BLaER1 treated with 17β-estradiol and CSF1 and Interleukin-3, amounts not matched to agents 10 nM and 100 nM (cell line): ENCODE measurements at regions not wholly inside any gene's neighbourhood (a gene's known extent, or its start where the extent isn't known, plus 50 kb on each side); places are given as distances from the start of the nearest gene placed in this dataset.

Source experiments
- H3K27ac ChIP-seq, 11 experiments: shearing (Covaris generic); formaldehyde crosslinking; 2 replicates each; pipeline ENCODE4 v1.8.1; 2022
- H3K27me3 ChIP-seq, 11 experiments: shearing (Covaris generic); formaldehyde crosslinking; 2 replicates each; pipeline ENCODE4 v1.8.1; 2022
- H3K36me3 ChIP-seq, 11 experiments: shearing (Covaris generic); formaldehyde crosslinking; 2 replicates each; pipeline ENCODE4 v1.8.1; 2022
- H3K4me1 ChIP-seq, 10 experiments: shearing (Covaris generic); formaldehyde crosslinking; 2 replicates each; pipeline ENCODE4 v1.8.1; 2022
- H3K4me2 ChIP-seq, 11 experiments: shearing (Covaris generic); formaldehyde crosslinking; 2 replicates each; pipeline ENCODE4 v1.8.1; 2022
- H3K4me3 ChIP-seq, 10 experiments: shearing (Covaris generic); formaldehyde crosslinking; 2 replicates each; pipeline ENCODE4 v1.8.1; 2022
- H3K9ac ChIP-seq, 11 experiments: shearing (Covaris generic); formaldehyde crosslinking; 2 replicates each; pipeline ENCODE4 v1.8.1; 2022
- H3K9me3 ChIP-seq, 11 experiments: shearing (Covaris generic); formaldehyde crosslinking; replicated peaks in 1 of 11; 2 replicates each; pipeline ENCODE4 v1.8.1; 2022
- H4K20me1 ChIP-seq, 11 experiments: shearing (Covaris generic); formaldehyde crosslinking; 2 replicates each; pipeline ENCODE4 v1.8.1; 2022
- Cebpa-rat ChIP-seq, 11 experiments: shearing (Covaris generic); IDR thresholded peaks; 2 replicates each; pipeline ENCODE4 v1.8.1; 2022

- Histone ChIP-seq H3K27ac (peak overlapping the region in 5 of 11 experiments; percentile 63 to 74 (median 73); a peak in 10 of 22 replicates), H3K27me3 (no peaks in the 10 kb centered on the region), H4K20me1 (no peaks in the 10 kb centered on the region), H3K4me3 (no peak overlapping the region), H3K9me3 (peaks cover 0 to 11% (median 10%) of the 10 kb centered on the region in 11 experiments; a peak in 10 of 22 replicates), H3K4me2 (peak overlapping the region in 6 of 11 experiments; percentile 63 to 76 (median 67); a peak in 11 of 22 replicates), H3K36me3 (no peaks in the 10 kb centered on the region), H3K4me1 (peaks cover 0 to 59% (median 27%) of the 10 kb centered on the region in 10 experiments; a peak in 17 of 20 replicates), H3K9ac (no peak overlapping the region)
- no peak for TF ChIP-seq Cebpa-rat (IDR thresholded peaks at IDR 0.05)
Observed at GRCh38 chr4:128516301-128516969, 228.8 kb upstream of the PGRMC2 start.

DNA sequence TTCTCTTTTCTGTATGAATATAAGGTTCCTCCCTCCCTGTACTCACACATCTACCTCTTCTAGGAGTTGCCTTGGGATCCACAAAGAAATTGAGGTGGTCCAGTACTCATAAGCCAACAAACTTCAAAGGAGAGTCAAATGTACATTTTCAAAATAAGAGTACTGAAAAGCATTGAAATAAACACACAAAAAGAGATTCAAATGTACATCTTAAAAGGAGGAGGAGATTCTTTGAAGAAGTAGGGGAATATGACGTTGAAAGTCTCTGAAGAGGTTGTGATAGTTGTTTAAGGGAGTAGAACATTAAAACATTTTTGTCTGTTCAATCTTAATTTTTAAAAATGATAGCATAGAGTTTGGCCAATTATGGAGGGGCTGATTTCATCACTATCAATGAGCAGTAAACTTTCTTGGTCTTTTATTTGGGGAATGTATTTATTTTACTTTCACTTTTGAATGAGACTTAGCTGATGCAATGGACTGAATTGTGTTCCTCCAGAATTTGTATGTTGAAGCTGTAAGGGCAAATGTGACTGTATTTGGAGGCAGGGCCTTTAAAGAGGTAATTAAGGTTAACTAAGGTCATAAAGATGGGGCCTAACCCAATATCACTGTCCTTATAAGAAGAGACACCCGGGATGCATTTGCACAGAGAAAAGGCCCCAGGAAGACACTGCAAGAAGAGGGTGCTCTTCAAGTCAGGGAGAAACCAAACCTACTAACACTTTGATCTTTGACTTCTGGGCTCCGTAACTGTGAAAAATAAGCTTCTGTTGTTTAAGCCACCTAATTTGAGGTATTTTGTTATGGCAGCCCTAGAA, 226.3 kb upstream of the PGRMC2 start:
- Histone ChIP-seq H3K27ac (peak overlapping the region in 8 of 11 experiments; percentile 15 to 42 (median 20); a peak in 5 of 22 replicates), H4K20me1 (no peaks in the 10 kb centered on the region), H3K4me1 (peaks cover 0 to 45% (median 27%) of the 10 kb centered on the region in 10 experiments; a peak in 17 of 20 replicates), H3K4me2 (peak overlapping the region in 5 of 11 experiments; percentile 18 to 51 (median 31); a peak in 7 of 22 replicates), H3K36me3 (no peaks in the 10 kb centered on the region), H3K9me3 (peaks cover 0 to 11% (median 10%) of the 10 kb centered on the region in 11 experiments; a peak in 10 of 22 replicates), H3K27me3 (no peaks in the 10 kb centered on the region), H3K4me3 (no peak overlapping the region), H3K9ac (no peak overlapping the region)
- TF ChIP-seq Cebpa-rat (IDR thresholded peaks at IDR 0.05): no peak

DNA sequence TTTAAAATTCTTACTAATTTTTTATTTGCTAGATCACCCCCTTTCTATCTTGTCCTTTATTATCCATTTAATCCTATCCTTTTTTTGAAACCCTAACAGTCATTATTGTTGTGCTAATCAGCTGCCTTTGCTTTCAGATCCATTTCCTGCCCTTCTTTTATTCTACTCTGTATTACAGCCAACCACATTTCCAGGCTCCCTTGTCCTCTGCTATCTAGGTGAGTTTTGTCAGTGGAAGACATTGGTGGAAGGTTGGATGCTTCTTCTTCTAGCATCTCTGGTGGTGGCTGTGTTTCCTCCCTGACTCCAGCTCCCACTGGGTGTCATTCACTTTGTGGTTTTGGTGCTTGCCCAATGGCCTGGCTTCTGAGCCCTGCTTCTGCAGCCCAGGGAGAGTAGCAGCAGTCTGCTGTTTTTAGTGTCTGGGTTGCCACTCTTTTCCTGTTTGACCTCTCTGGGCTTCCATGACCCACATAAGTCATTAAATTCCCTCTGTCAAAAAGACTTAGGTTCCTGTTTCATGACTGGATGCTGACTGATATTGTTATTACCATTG, 225.2 kb upstream of the PGRMC2 start:
- Histone ChIP-seq H3K27ac (no peak overlapping the region), H4K20me1 (no peaks in the 10 kb centered on the region), H3K4me3 (no peak overlapping the region), H3K9ac (no peak overlapping the region), H3K9me3 (peaks cover 0 to 11% (median 10%) of the 10 kb centered on the region in 11 experiments; a peak in 10 of 22 replicates), H3K27me3 (no peaks in the 10 kb centered on the region), H3K36me3 (no peaks in the 10 kb centered on the region), H3K4me2 (peak overlapping the region in 5 of 11 experiments; percentile 3 to 51 (median 39); a peak in 8 of 22 replicates), H3K4me1 (peaks cover 0 to 35% (median 21%) of the 10 kb centered on the region in 10 experiments; a peak in 16 of 20 replicates)
- no peak for TF ChIP-seq Cebpa-rat (IDR thresholded peaks at IDR 0.05)

DNA sequence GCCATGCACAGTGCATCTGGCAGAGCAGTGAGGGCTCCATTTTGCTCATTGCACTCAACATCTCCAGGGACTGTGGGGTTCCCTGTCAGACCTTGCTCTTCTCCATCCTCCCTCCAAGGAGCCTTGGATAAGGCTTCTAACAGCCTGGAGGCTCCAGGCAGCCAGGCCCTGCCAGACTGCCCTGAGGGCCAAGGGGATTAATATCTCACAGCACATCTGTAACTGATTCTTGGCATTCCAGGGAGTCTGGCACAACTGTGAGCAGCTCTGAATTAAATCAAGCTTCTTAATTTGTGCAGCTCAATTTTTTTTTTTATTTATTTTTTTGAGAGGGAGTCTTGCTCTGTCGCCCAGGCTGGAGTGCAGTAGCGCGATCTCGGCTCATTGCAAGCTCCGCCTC, 224.5 kb upstream of the PGRMC2 start:
- H3K9me3 ChIP-seq: peaks cover 0 to 11% (median 10%) of the 10 kb centered on the region in 11 experiments; a peak in 10 of 22 replicates
- no peak overlapping the region for H3K4me3 ChIP-seq
- H3K27me3 ChIP-seq: no peaks in the 10 kb centered on the region
- H3K4me1 ChIP-seq: peaks cover 0 to 28% (median 14%) of the 10 kb centered on the region in 10 experiments; a peak in 16 of 20 replicates
- no peak for TF ChIP-seq Cebpa-rat (IDR thresholded peaks at IDR 0.05)
- no peak overlapping the region for H3K9ac ChIP-seq
- no peak overlapping the region for H3K27ac ChIP-seq
- H3K4me2 ChIP-seq: no peak overlapping the region
- H4K20me1 ChIP-seq: no peaks in the 10 kb centered on the region
- H3K36me3 ChIP-seq: no peaks in the 10 kb centered on the region

DNA sequence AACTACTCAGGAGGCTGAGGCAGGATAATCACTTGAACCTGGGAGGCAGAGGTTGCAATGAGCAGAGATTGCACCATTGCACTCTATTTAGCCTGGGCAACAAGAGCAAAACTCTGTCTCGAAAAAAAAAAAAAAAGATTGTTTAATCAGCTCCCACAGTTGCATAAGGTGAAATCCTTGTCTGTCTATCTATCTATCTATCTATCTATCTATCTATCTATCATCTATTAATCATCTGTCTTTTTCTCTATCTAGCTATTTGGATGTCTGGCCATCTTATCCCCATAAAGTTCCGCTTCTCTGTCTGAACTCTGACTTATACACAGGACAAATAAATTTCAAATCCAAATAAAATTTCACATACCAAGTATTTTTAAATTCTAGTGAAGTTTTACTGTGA, 223.2 kb upstream of the PGRMC2 start:
- H3K36me3 ChIP-seq: no peaks in the 10 kb centered on the region
- H3K9me3 ChIP-seq: peaks cover 0 to 11% (median 10%) of the 10 kb centered on the region in 11 experiments; a peak in 10 of 22 replicates
- no peak overlapping the region for H3K4me2 ChIP-seq
- no peak for TF ChIP-seq Cebpa-rat (IDR thresholded peaks at IDR 0.05)
- H3K4me3 ChIP-seq: no peak overlapping the region
- no peak overlapping the region for H3K27ac ChIP-seq
- H3K27me3 ChIP-seq: no peaks in the 10 kb centered on the region
- peaks cover 0 to 20% (median 9%) of the 10 kb centered on the region in 10 experiments; a peak in 13 of 20 replicates for H3K4me1 ChIP-seq
- H4K20me1 ChIP-seq: no peaks in the 10 kb centered on the region
- H3K9ac ChIP-seq: no peak overlapping the region

DNA sequence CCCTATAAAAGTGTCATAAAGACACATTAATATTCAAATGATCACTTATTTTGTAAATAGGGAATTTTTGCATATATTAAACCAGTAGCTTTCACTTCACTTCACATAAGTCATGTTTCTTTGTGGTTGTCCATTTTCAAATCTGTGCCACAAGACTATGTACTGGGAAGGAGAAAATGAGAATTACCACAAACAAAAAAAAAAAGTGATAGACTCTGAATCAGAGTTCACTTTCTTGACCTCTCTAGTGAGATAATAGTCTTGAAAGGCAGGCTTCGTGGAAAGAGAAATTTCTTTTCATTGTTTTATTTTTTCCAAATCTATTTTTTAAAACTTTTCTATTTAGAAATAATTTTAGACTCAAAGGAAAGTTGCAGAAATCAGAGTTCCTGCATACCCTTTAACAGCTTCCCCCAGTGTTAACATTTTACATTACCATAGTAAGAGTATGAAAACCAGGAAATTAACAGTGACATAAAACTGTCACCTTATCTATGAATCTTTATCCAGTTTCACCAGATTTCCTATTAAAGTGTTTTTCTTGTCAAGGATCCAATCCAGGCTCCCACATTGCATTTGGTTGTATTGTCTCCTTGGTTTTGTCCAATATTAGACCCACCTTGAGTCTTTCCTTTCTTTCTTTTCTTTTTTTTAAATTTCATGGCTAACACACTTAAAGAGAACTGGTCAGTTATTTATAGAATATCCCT, 215.4 kb upstream of the PGRMC2 start:
- Histone ChIP-seq H3K9me3 (peaks cover 15 to 25% (median 18%) of the 10 kb centered on the region in 11 experiments), H3K27ac (no peak overlapping the region), H3K4me1 (no peaks in the 10 kb centered on the region), H4K20me1 (no peaks in the 10 kb centered on the region), H3K4me2 (no peak overlapping the region), H3K9ac (no peak overlapping the region), H3K27me3 (no peaks in the 10 kb centered on the region), H3K4me3 (no peak overlapping the region), H3K36me3 (peaks cover 0 to 7% (median 0%) of the 10 kb centered on the region in 11 experiments; a peak in 2 of 22 replicates)
- TF ChIP-seq Cebpa-rat (IDR thresholded peaks at IDR 0.05): no peak

DNA sequence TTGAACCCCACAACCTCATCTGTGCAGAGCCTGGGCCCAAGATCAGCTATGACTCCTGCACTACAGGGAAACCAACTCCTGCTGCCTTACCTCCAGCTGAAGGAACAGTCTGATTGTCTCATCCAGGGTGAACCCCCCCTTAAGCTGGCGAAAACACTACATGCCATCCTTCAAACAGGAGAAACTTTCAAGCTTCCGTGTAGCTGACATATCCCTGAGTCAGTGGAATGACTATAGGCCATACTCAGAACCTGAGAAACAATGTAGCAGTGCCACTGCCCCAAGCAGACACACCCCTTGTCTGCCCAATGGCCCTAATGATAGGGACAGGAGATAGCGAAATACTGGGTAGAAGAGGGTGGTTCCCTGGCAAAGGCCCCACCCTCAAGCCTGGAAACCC, 213.6 kb upstream of the PGRMC2 start:
- H3K4me1 ChIP-seq: no peaks in the 10 kb centered on the region
- H3K4me3 ChIP-seq: no peak overlapping the region
- no peaks in the 10 kb centered on the region for H4K20me1 ChIP-seq
- H3K9ac ChIP-seq: no peak overlapping the region
- H3K9me3 ChIP-seq: peaks cover 15 to 25% (median 18%) of the 10 kb centered on the region in 11 experiments
- TF ChIP-seq Cebpa-rat (IDR thresholded peaks at IDR 0.05): no peak
- H3K4me2 ChIP-seq: no peak overlapping the region
- H3K36me3 ChIP-seq: peaks cover 0 to 7% (median 0%) of the 10 kb centered on the region in 11 experiments; a peak in 2 of 22 replicates
- no peak overlapping the region for H3K27ac ChIP-seq
- no peaks in the 10 kb centered on the region for H3K27me3 ChIP-seq

GRCh38 chr4:128488055-128488705, 200.6 kb upstream of the PGRMC2 start:
- no peaks in the 10 kb centered on the region for H3K4me1 ChIP-seq
- H3K4me2 ChIP-seq: no peak overlapping the region
- H3K9me3 ChIP-seq: 0 out of 22 replicates have a peak, but pooled peaks cover 0 to 7% (median 0%) of the 10 kb centered on the region in 11 experiments
- H3K9ac ChIP-seq: no peak overlapping the region
- no peaks in the 10 kb centered on the region for H3K27me3 ChIP-seq
- H3K36me3 ChIP-seq: no peaks in the 10 kb centered on the region
- H3K4me3 ChIP-seq: no peak overlapping the region
- H3K27ac ChIP-seq: no peak overlapping the region
- H4K20me1 ChIP-seq: no peaks in the 10 kb centered on the region
- TF ChIP-seq Cebpa-rat (IDR thresholded peaks at IDR 0.05): no peak
